H9 (cell line): ENCODE measurements at regions not wholly inside any gene's neighbourhood (a gene's known extent, or its start where the extent isn't known, plus 50 kb on each side); places are given as distances from the start of the nearest gene placed in this dataset.

Experiments used
- DNase-seq: peaks from one replicate; pipeline ENCODE4 v3.0.0-alpha.2; 2017
- H2AFZ ChIP-seq: one replicate; pipeline ENCODE4 v1.6.1; 2013; ENCODE audit warnings: mild to moderate bottlenecking, low read length, control low read depth, moderate library complexity
- H2AK5ac ChIP-seq: 2 replicates; pipeline ENCODE4 v1.6.1; 2013; ENCODE audit warnings: low read length, control low read depth, mixed read lengths; ENCODE audit not compliant: insufficient read length
- H2BK120ac ChIP-seq: one replicate; pipeline ENCODE4 v1.6.1; 2013; ENCODE audit warnings: low read depth, mild to moderate bottlenecking, low read length, control low read depth, inconsistent platforms; ENCODE audit not compliant: poor library complexity, severe bottlenecking
- H2BK12ac ChIP-seq: 2 replicates; pipeline ENCODE4 v1.6.1; 2013; ENCODE audit warnings: low read length, control low read depth, mixed read lengths, low read depth; ENCODE audit not compliant: insufficient read length
- H2BK15ac ChIP-seq: 2 replicates; pipeline ENCODE4 v1.6.1; 2013; ENCODE audit warnings: low read depth, low read length, control low read depth
- H2BK20ac ChIP-seq: one replicate; pipeline ENCODE4 v1.6.1; 2013; ENCODE audit warnings: low read depth, mild to moderate bottlenecking, low read length, control low read depth, inconsistent platforms; ENCODE audit not compliant: poor library complexity, severe bottlenecking
- H2BK5ac ChIP-seq: 2 replicates; pipeline ENCODE4 v1.6.1; 2013; ENCODE audit warnings: low read length, control low read depth, mixed read lengths; ENCODE audit not compliant: insufficient read length
- H3K14ac ChIP-seq: 2 replicates; pipeline ENCODE4 v1.6.1; 2013; ENCODE audit warnings: low read length, control low read depth; ENCODE audit not compliant: insufficient read depth
- H3K18ac ChIP-seq: 2 replicates; pipeline ENCODE4 v1.6.1; 2013; ENCODE audit warnings: low read depth, mild to moderate bottlenecking, mixed read lengths, low read length, control low read depth; ENCODE audit not compliant: insufficient read length
- H3K23ac ChIP-seq: 2 replicates; pipeline ENCODE4 v1.6.1; 2013; ENCODE audit warnings: low read length, control low read depth, mixed read lengths, low read depth; ENCODE audit not compliant: insufficient read length
- H3K23me2 ChIP-seq: 2 replicates; pipeline ENCODE4 v1.6.1; 2013; ENCODE audit warnings: low read depth, mild to moderate bottlenecking, mixed read lengths, low read length, control low read depth; ENCODE audit not compliant: insufficient read length, poor library complexity, severe bottlenecking
- H3K27ac ChIP-seq: 2 replicates; pipeline ENCODE4 v1.5.1; 2013; ENCODE audit warnings: low read length, control low read depth, mixed read lengths, low read depth; ENCODE audit not compliant: insufficient read length
- H3K27me3 ChIP-seq: 2 replicates; pipeline ENCODE4 v1.6.1; 2013; ENCODE audit warnings: low read length, control low read depth, inconsistent platforms; ENCODE audit not compliant: insufficient read depth
- H3K4ac ChIP-seq: 2 replicates; pipeline ENCODE4 v1.6.1; 2013; ENCODE audit warnings: low read depth, mild to moderate bottlenecking, control low read depth, inconsistent platforms, low read length, moderate library complexity
- H3K4me1 ChIP-seq: 2 replicates; pipeline ENCODE4 v1.6.1; 2013; ENCODE audit warnings: low read length, control low read depth, inconsistent platforms; ENCODE audit not compliant: insufficient read depth
- H3K4me2 ChIP-seq: 2 replicates; pipeline ENCODE4 v1.6.1; 2013; ENCODE audit warnings: low read length, control low read depth, mixed read lengths; ENCODE audit not compliant: insufficient read length, insufficient read depth
- H3K56ac ChIP-seq: 2 replicates; pipeline ENCODE4 v1.6.1; 2013; ENCODE audit warnings: low read depth, mild to moderate bottlenecking, mixed read lengths, low read length, control low read depth; ENCODE audit not compliant: insufficient read length
- H3K79me1 ChIP-seq: 2 replicates; pipeline ENCODE4 v1.6.1; 2013; ENCODE audit warnings: low read depth, mild to moderate bottlenecking, moderate library complexity, low read length, control low read depth, inconsistent platforms; ENCODE audit not compliant: insufficient read depth, poor library complexity, severe bottlenecking
- H3K79me2 ChIP-seq: 2 replicates; pipeline ENCODE4 v1.6.1; 2013; ENCODE audit warnings: low read length, control low read depth, inconsistent platforms; ENCODE audit not compliant: insufficient read depth
- H3K9ac ChIP-seq: 2 replicates; pipeline ENCODE4 v1.6.1; 2013; ENCODE audit warnings: low read length, control low read depth, mixed read lengths; ENCODE audit not compliant: insufficient read length; ENCODE audit errors: extremely low read depth
- H3K9me3 ChIP-seq: one replicate; pipeline ENCODE4 v1.6.1; 2013; ENCODE audit warnings: low read depth, low read length, inconsistent platforms; ENCODE audit not compliant: control insufficient read depth
- H3T11ph ChIP-seq: one replicate; pipeline ENCODE4 v1.6.1; 2013; ENCODE audit warnings: mild to moderate bottlenecking, low read length, control low read depth, inconsistent platforms
- H4K20me1 ChIP-seq: one replicate; pipeline ENCODE4 v1.6.1; 2013; ENCODE audit not compliant: control insufficient read depth, insufficient read length, insufficient read depth
- H4K5ac ChIP-seq: 2 replicates; pipeline ENCODE4 v1.6.1; 2013; ENCODE audit warnings: low read depth, mild to moderate bottlenecking, mixed read lengths, low read length, control low read depth; ENCODE audit not compliant: insufficient read length
- H4K8ac ChIP-seq: replicated peaks from 2 replicates; pipeline ENCODE4 v1.6.1; 2013; ENCODE audit warnings: low read length, control low read depth, mixed read lengths, low read depth; ENCODE audit not compliant: insufficient read length
- H4K91ac ChIP-seq: 2 replicates; pipeline ENCODE4 v1.6.1; 2013; ENCODE audit warnings: low read depth, mild to moderate bottlenecking, moderate library complexity, mixed read lengths, low read length, control low read depth; ENCODE audit not compliant: insufficient read length
- H3K27ac Mint-ChIP-seq, 3 experiments: 2 replicates in 2 of 3; 3 replicates in 1 of 3; pipeline ENCODE4 v1.8.0; 2020 to 2021; ENCODE audit warnings: mixed read lengths in 3 of 3, mild to moderate bottlenecking in 1 of 3, moderate library complexity in 1 of 3
- H3K27me3 Mint-ChIP-seq: 2 replicates; pipeline ENCODE4 v1.8.0; 2021; ENCODE audit warnings: low read depth, mild to moderate bottlenecking, moderate library complexity, mixed read lengths
- H3K36me3 Mint-ChIP-seq, 3 experiments: 2 replicates in 2 of 3; 3 replicates in 1 of 3; pipeline ENCODE4 v1.8.0; 2020 to 2021; ENCODE audit warnings: low read depth in 3 of 3, mixed read lengths in 3 of 3; ENCODE audit not compliant: insufficient read depth in 1 of 3
- H3K4me1 Mint-ChIP-seq, 2 experiments: 2 replicates each; pipeline ENCODE4 v1.8.0; 2020; ENCODE audit warnings: mixed read lengths in 2 of 2
- H3K4me3 Mint-ChIP-seq, 2 experiments: 2 replicates in 1 of 2; 3 replicates in 1 of 2; pipeline ENCODE4 v1.8.0; 2020 to 2021; ENCODE audit warnings: mild to moderate bottlenecking in 2 of 2, mixed read lengths in 2 of 2, moderate library complexity in 1 of 2
- H3K9me3 Mint-ChIP-seq, 2 experiments: 2 replicates in 1 of 2; 3 replicates in 1 of 2; pipeline ENCODE4 v1.8.0; 2020; ENCODE audit warnings: mild to moderate bottlenecking in 2 of 2, mixed read lengths in 2 of 2, moderate library complexity in 1 of 2
- WGBS: extraction: QIAGEN DNeasy Blood & Tissue Kit; methylation state at CpG from one replicate; pipeline ENCODE4 v1.1.7; 2013; ENCODE audit warnings: missing lambda C conversion rate, low lambda C conversion rate, mixed read lengths; ENCODE audit not compliant: insufficient read length; ENCODE audit errors: extremely low coverage; 5-methylcytosine and 5-hydroxymethylcytosine counted together
- TF ChIP-seq, protein P1 (sequence below): fragments of 200-600 bp; sonication (generic); conservative IDR thresholded peaks from 3 replicates; pipeline ENCODE4 v1.8.0; 2021; ENCODE audit warnings: antibody characterized with exemption, mild to moderate bottlenecking

DNA sequence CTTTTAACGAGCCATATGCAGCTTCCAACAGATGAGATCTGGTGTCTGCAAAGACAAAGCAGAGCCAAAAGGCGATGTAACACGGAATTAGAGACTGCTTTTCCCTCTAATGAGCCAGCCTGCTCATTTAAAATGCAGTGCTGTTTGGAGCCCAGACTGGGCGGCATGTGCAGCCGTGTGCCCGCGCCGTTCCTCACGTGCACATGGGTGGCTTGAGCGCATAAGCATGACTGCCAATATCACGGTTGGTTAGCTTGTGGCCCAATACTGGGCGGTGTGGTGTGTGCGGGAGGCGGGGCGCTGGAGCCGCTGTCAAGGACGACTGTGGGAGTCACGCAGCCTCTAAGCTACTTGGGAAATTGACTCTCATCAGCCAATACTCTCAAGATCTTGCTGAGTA lies 87.0 kb upstream of the SCOC start:
- Mint-ChIP-seq H3K27me3 (peaks cover 2% of the 10 kb centered on the region; the same call in 1 of the 2 replicates), H3K9me3 (no peaks in the 10 kb centered on the region), H3K4me1 (peaks cover 0 to 3% of the 10 kb centered on the region in 2 experiments; a peak in 1 of 4 replicates), H3K36me3 (no peaks in the 10 kb centered on the region), H3K4me3 (no peak overlapping the region), H3K27ac (no peak overlapping the region)
- TF ChIP-seq, protein P1, sequence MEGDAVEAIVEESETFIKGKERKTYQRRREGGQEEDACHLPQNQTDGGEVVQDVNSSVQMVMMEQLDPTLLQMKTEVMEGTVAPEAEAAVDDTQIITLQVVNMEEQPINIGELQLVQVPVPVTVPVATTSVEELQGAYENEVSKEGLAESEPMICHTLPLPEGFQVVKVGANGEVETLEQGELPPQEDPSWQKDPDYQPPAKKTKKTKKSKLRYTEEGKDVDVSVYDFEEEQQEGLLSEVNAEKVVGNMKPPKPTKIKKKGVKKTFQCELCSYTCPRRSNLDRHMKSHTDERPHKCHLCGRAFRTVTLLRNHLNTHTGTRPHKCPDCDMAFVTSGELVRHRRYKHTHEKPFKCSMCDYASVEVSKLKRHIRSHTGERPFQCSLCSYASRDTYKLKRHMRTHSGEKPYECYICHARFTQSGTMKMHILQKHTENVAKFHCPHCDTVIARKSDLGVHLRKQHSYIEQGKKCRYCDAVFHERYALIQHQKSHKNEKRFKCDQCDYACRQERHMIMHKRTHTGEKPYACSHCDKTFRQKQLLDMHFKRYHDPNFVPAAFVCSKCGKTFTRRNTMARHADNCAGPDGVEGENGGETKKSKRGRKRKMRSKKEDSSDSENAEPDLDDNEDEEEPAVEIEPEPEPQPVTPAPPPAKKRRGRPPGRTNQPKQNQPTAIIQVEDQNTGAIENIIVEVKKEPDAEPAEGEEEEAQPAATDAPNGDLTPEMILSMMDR: no peak
- no peak overlapping the region for H2BK20ac ChIP-seq
- H3K4me2 ChIP-seq: no peak overlapping the region
- WGBS: no CpG with 5 or more reads among the region's 18 CpGs
- no peak for DNase-seq
- no peak overlapping the region for H4K8ac ChIP-seq
- H2BK12ac ChIP-seq: no peak overlapping the region
- H4K20me1 ChIP-seq: no peaks in the 10 kb centered on the region
- H4K5ac ChIP-seq: no peak overlapping the region
- H3K23me2 ChIP-seq: no peaks in the 10 kb centered on the region
- no peaks in the 10 kb centered on the region for H3K79me2 ChIP-seq
- H4K91ac ChIP-seq: no peak overlapping the region
- H3K27me3 ChIP-seq: no peaks in the 10 kb centered on the region
- no peak overlapping the region for H3K9ac ChIP-seq
- H3K79me1 ChIP-seq: no peaks in the 10 kb centered on the region
- H2AK5ac ChIP-seq: no peak overlapping the region
- no peak overlapping the region for H2BK120ac ChIP-seq
- H3K18ac ChIP-seq: no peak overlapping the region
- no peaks in the 10 kb centered on the region for H3K4me1 ChIP-seq
- no peak overlapping the region for H3K56ac ChIP-seq
- no peak overlapping the region for H3K27ac ChIP-seq
- no peak overlapping the region for H3K23ac ChIP-seq
- no peaks in the 10 kb centered on the region for H3K9me3 ChIP-seq
- H2AFZ ChIP-seq: no peak overlapping the region
- no peak overlapping the region for H2BK15ac ChIP-seq
- no peak overlapping the region for H3T11ph ChIP-seq
- no peak overlapping the region for H3K4ac ChIP-seq
- H2BK5ac ChIP-seq: no peak overlapping the region
- no peak overlapping the region for H3K14ac ChIP-seq
